NCI-H524 treated with DMSO at 0.1 percent for 48 hours (cell line): ENCODE measurements at regions not wholly inside any gene's neighbourhood (a gene's known extent, or its start where the extent isn't known, plus 50 kb on each side); places are given as distances from the start of the nearest gene placed in this dataset.
A peak's percentile ranks its signal among the peaks of the same experiment; 100 is the strongest.
"Not testable (repeated sequence)": the region's sequence is repeated elsewhere in the genome, so short reads cannot be mapped to it uniquely, and the experiment has no call there.

ENCODE experiments used
- DNase-seq: peaks from one replicate; lab custom pipeline; 2025; lab: John Stamatoyannopoulos, UW

- DNase-seq: no peak
Observed at GRCh38 chr12:46571608-46572007, 199.0 kb upstream of the SLC38A2 start.

GRCh38 chr12:46569826-46570439, 197.4 kb upstream of the SLC38A2 start:
- no peak for DNase-seq

GRCh38 chr12:46567667-46568066, 195.1 kb upstream of the SLC38A2 start:
- DNase-seq: no peak

- DNase-seq: no peak
Observed at GRCh38 chr12:46562625-46563225, 190.2 kb upstream of the SLC38A2 start.

GRCh38 chr12:46561769-46562624, 189.4 kb upstream of the SLC38A2 start:
- not testable (repeated sequence) for DNase-seq

GRCh38 chr12:46560874-46561273, 188.3 kb upstream of the SLC38A2 start:
- DNase-seq: no peak

GRCh38 chr12:46560089-46560488, 187.5 kb upstream of the SLC38A2 start:
- no peak for DNase-seq

GRCh38 chr12:46559311-46559710, 186.7 kb upstream of the SLC38A2 start:
- no peak for DNase-seq

- no peak for DNase-seq
Observed at GRCh38 chr12:46558677-46559076, 186.1 kb upstream of the SLC38A2 start.

- DNase-seq: no peak
Observed at GRCh38 chr12:46557539-46558373, 185.2 kb upstream of the SLC38A2 start.

GRCh38 chr12:46556819-46557524, 184.4 kb upstream of the SLC38A2 start:
- no peak for DNase-seq

GRCh38 chr12:46556105-46556559, 183.6 kb upstream of the SLC38A2 start:
- no peak for DNase-seq

GRCh38 chr12:46555406-46555852, 182.9 kb upstream of the SLC38A2 start:
- DNase-seq: peak; percentile 9

GRCh38 chr12:46554460-46554859, 181.9 kb upstream of the SLC38A2 start:
- no peak for DNase-seq

GRCh38 chr12:46553911-46554310, 181.3 kb upstream of the SLC38A2 start:
- no peak for DNase-seq

- no peak for DNase-seq
Observed at GRCh38 chr12:46553266-46553665, 180.7 kb upstream of the SLC38A2 start.

- DNase-seq: no peak
Observed at GRCh38 chr12:46550266-46550879, 177.8 kb upstream of the SLC38A2 start.

- DNase-seq: no peak
Observed at GRCh38 chr12:46549527-46550265, 177.1 kb upstream of the SLC38A2 start.

GRCh38 chr12:46548605-46549071, 176.1 kb upstream of the SLC38A2 start:
- DNase-seq: no peak
